KMS-11 (cell line): ENCODE measurements at regions not wholly inside any gene's neighbourhood (a gene's known extent, or its start where the extent isn't known, plus 50 kb on each side); places are given as distances from the start of the nearest gene placed in this dataset.
"Not testable (repeated sequence)": the region's sequence is repeated elsewhere in the genome, so short reads cannot be mapped to it uniquely, and the experiment has no call there.

Experiments
- H2AFZ ChIP-seq: fragments of 200-600 bp; sonication (generic); 2 replicates; pipeline ENCODE4 v1.6.1; 2016; ENCODE audit warnings: antibody characterized with exemption, mixed run types, low read depth
- H3K27ac ChIP-seq: fragments of 200-600 bp; sonication (generic); 2 replicates; pipeline ENCODE4 v1.6.1; 2016; ENCODE audit warnings: mild to moderate bottlenecking, mixed run types
- H3K27me3 ChIP-seq: fragments of 200-600 bp; sonication (generic); 2 replicates; pipeline ENCODE4 v1.6.1; 2017; ENCODE audit warnings: mild to moderate bottlenecking, low read depth, mixed run types, moderate library complexity; ENCODE audit not compliant: insufficient read depth
- H3K36me3 ChIP-seq: fragments of 200-600 bp; sonication (generic); 2 replicates; pipeline ENCODE4 v1.6.1; 2017; ENCODE audit warnings: mild to moderate bottlenecking, mixed run types; ENCODE audit not compliant: insufficient read depth
- H3K4me1 ChIP-seq: fragments of 200-600 bp; sonication (generic); 2 replicates; pipeline ENCODE4 v1.6.1; 2016; ENCODE audit warnings: mild to moderate bottlenecking, low read depth, mixed run types; ENCODE audit not compliant: poor library complexity, severe bottlenecking
- H3K4me2 ChIP-seq: fragments of 200-600 bp; sonication (generic); 2 replicates; pipeline ENCODE4 v1.7.0; 2016; ENCODE audit warnings: mild to moderate bottlenecking, mixed run types
- H3K4me3 ChIP-seq: fragments of 200-600 bp; sonication (generic); IDR thresholded peaks from 2 replicates; pipeline ENCODE4 v1.6.1; 2017; ENCODE audit warnings: low read depth, low read length, mixed read lengths; ENCODE audit not compliant: insufficient read depth
- H3K79me2 ChIP-seq: fragments of 200-600 bp; sonication (generic); 2 replicates; pipeline ENCODE4 v1.6.1; 2016; ENCODE audit warnings: low read depth, mixed run types; ENCODE audit not compliant: insufficient read depth
- H3K9ac ChIP-seq: fragments of 200-600 bp; sonication (generic); 2 replicates; pipeline ENCODE4 v1.6.1; 2016; ENCODE audit warnings: mild to moderate bottlenecking, mixed run types
- H4K20me1 ChIP-seq: fragments of 200-600 bp; sonication (generic); 2 replicates; pipeline ENCODE4 v1.6.1; 2016; ENCODE audit warnings: mild to moderate bottlenecking, mixed run types; ENCODE audit not compliant: insufficient read depth
- TF ChIP-seq, protein P1 (sequence below): fragments of 200-600 bp; sonication (generic); conservative IDR thresholded peaks from 2 replicates; pipeline ENCODE4 v1.6.1; 2017; ENCODE audit warnings: low read depth, mild to moderate bottlenecking, antibody characterized with exemption, low read length, moderate library complexity, mixed read lengths

GRCh38 chrX:84865113-84865512 lies 138.6 kb upstream of the APOOL start:
- Histone ChIP-seq H3K4me2 (no peak overlapping the region), H3K27ac (no peak overlapping the region), H3K4me1 (no peaks in the 10 kb centered on the region), H3K27me3 (no peaks in the 10 kb centered on the region), H3K9ac (no peak overlapping the region), H3K4me3 (no peak overlapping the region), H4K20me1 (no peaks in the 10 kb centered on the region), H3K79me2 (no peaks in the 10 kb centered on the region), H2AFZ (no peak overlapping the region), H3K36me3 (no peaks in the 10 kb centered on the region)
- TF ChIP-seq, protein P1, sequence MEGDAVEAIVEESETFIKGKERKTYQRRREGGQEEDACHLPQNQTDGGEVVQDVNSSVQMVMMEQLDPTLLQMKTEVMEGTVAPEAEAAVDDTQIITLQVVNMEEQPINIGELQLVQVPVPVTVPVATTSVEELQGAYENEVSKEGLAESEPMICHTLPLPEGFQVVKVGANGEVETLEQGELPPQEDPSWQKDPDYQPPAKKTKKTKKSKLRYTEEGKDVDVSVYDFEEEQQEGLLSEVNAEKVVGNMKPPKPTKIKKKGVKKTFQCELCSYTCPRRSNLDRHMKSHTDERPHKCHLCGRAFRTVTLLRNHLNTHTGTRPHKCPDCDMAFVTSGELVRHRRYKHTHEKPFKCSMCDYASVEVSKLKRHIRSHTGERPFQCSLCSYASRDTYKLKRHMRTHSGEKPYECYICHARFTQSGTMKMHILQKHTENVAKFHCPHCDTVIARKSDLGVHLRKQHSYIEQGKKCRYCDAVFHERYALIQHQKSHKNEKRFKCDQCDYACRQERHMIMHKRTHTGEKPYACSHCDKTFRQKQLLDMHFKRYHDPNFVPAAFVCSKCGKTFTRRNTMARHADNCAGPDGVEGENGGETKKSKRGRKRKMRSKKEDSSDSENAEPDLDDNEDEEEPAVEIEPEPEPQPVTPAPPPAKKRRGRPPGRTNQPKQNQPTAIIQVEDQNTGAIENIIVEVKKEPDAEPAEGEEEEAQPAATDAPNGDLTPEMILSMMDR: no peak

GRCh38 chrX:84870281-84870680 lies 133.4 kb upstream of the APOOL start:
- not testable (repeated sequence) for H3K27me3 ChIP-seq, H4K20me1 ChIP-seq, H3K27ac ChIP-seq

DNA sequence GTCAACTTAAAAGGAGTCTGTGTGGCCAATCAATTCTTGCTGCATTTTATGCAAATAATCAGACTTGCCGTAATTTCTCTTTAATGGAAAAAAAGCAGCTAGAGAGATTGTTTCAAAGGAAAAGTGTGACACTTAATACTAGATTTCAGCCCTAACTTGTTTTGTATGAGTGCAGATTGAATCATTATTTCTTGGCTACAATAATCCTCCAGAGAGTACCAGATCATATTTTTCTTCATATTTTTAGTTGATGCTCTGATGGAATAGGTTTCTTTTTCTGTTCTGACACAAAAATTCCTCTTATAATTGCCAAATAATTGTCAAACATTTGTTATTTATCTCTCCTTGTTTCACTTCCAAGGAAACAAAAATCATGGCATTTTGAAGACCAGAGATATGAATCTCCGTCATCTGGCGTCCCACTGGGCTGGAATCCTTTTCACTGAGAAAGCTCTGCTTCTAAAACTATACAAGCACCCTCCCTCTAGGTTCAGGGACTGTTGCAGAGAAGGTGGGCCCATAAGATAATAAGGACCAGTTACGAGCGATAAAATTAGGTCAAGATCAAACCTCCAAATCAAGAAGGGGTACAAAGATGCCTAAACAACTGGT lies 131.4 kb upstream of the APOOL start:
- not testable (repeated sequence) for H4K20me1 ChIP-seq, H2AFZ ChIP-seq, H3K36me3 ChIP-seq, H3K9ac ChIP-seq, H3K4me3 ChIP-seq, H3K27me3 ChIP-seq, H3K4me1 ChIP-seq, H3K79me2 ChIP-seq, H3K27ac ChIP-seq, H3K4me2 ChIP-seq

More at GRCh38 chrX:84870281-84870680, 133.4 kb upstream of the APOOL start:
- not testable (repeated sequence) for H3K36me3 ChIP-seq, H3K4me2 ChIP-seq, H3K4me3 ChIP-seq, H3K9ac ChIP-seq, H3K4me1 ChIP-seq, H2AFZ ChIP-seq, H3K79me2 ChIP-seq

- Histone ChIP-seq H3K4me2 (no peak overlapping the region), H3K36me3 (no peaks in the 10 kb centered on the region), H3K4me3 (no peak overlapping the region), H4K20me1 (no peaks in the 10 kb centered on the region), H3K27me3 (no peaks in the 10 kb centered on the region), H3K27ac (no peak overlapping the region), H3K79me2 (no peaks in the 10 kb centered on the region), H3K9ac (no peak overlapping the region), H2AFZ (no peak overlapping the region), H3K4me1 (no peaks in the 10 kb centered on the region)
- TF ChIP-seq, protein P1: no peak
Measured at GRCh38 chrX:84873176-84873575, 130.5 kb upstream of the APOOL start.

- no peaks in the 10 kb centered on the region for H3K27me3 ChIP-seq
- H4K20me1 ChIP-seq: no peaks in the 10 kb centered on the region
- no peak overlapping the region for H3K27ac ChIP-seq
- H3K4me1 ChIP-seq: no peaks in the 10 kb centered on the region
- H3K4me3 ChIP-seq: no peak overlapping the region
- H3K9ac ChIP-seq: no peak overlapping the region
- H3K4me2 ChIP-seq: no peak overlapping the region
- no peaks in the 10 kb centered on the region for H3K36me3 ChIP-seq
- H2AFZ ChIP-seq: no peak overlapping the region
- TF ChIP-seq, protein P1: no peak
- H3K79me2 ChIP-seq: no peaks in the 10 kb centered on the region
Measured at GRCh38 chrX:84876876-84877275, 126.8 kb upstream of the APOOL start.
